GM13976 (cell line): ENCODE measurements at regions not wholly inside any gene's neighbourhood (a gene's known extent, or its start where the extent isn't known, plus 50 kb on each side); places are given as distances from the start of the nearest gene placed in this dataset.

ENCODE experiments used
- DNase-seq: peaks from one replicate; pipeline ENCODE4 v3.0.0; 2012; ENCODE audit warnings: low spot score
- in situ Hi-C: fragments of 300-500 bp; cut with MboI; formaldehyde crosslinking; loops from one replicate; pipeline ENCODE4 v1.12.0; 2022; ENCODE audit warnings: low sequenced_read_pairs, mixed read lengths, inconsistent platforms; ENCODE audit not compliant: unreplicated experiment
- TF ChIP-seq, protein P1 (sequence below): IDR thresholded peaks from 2 replicates; pipeline ENCODE4 v1.5.1; 2012; ENCODE audit warnings: borderline replicate concordance, mild to moderate bottlenecking; ENCODE audit not compliant: insufficient read depth; ENCODE audit errors: extremely low read depth, missing control alignments, control extremely low read depth

- DNase-seq: no peak
- TF ChIP-seq, protein P1, sequence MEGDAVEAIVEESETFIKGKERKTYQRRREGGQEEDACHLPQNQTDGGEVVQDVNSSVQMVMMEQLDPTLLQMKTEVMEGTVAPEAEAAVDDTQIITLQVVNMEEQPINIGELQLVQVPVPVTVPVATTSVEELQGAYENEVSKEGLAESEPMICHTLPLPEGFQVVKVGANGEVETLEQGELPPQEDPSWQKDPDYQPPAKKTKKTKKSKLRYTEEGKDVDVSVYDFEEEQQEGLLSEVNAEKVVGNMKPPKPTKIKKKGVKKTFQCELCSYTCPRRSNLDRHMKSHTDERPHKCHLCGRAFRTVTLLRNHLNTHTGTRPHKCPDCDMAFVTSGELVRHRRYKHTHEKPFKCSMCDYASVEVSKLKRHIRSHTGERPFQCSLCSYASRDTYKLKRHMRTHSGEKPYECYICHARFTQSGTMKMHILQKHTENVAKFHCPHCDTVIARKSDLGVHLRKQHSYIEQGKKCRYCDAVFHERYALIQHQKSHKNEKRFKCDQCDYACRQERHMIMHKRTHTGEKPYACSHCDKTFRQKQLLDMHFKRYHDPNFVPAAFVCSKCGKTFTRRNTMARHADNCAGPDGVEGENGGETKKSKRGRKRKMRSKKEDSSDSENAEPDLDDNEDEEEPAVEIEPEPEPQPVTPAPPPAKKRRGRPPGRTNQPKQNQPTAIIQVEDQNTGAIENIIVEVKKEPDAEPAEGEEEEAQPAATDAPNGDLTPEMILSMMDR: no peak
- in situ Hi-C loops: no loop called here
Measured at GRCh38 chr3:102573483-102574028, 138.7 kb downstream of the ZPLD1 start.

GRCh38 chr3:102574355-102574754, 139.5 kb downstream of the ZPLD1 start:
- in situ Hi-C loops: no loop called here
- TF ChIP-seq, protein P1: no peak
- no peak for DNase-seq

DNA sequence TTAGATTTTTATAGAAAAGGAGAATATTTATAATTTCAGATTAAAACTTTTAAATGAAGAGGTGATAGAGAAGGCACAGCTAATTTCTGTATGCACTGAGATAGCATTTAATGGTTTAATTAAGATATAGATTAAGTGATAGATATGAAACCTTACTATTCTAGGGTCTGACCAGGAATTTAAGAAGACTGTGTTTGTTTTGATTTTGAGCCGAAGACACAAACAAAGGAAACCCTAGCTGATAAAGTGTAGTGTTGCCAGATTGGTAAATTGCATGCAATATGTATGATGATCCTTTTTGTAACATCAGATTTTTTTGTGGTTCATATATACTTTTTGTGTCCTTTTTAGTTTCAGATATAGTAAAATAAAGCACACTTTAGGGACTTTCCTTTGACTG, 141.8 kb downstream of the ZPLD1 start:
- TF ChIP-seq, protein P1: no peak
- in situ Hi-C loops: no loop called here
- DNase-seq: no peak

DNA sequence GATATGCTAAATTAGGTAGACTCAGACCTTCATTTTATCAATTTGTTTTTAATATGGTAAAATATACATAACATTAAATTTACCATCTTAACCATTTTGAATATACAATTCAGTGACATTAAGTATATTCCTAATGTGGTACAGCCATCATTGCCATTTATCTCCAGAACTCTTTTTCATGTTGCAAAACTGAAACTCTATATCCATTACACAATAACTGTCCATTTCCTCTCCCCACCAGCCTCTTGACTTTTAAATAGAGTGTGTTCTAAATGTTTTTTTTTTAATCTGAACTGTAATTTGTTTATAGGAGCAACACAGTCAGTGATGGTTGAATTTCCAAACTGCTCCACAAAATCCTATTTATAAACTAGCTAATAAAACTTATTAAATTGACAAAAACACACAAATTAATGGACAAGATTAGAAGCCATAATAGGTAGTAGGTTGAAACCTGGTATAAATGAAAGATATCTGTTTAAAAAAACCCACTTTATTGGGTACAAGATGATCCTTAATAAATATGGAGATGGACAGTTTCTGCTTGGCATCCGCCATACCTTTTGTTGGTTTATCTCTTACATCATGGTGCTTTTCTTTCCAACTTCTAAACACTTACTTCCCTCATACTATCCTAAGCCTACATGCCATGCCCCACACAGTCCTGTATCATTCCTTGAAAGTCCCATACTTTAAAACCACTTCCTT, 142.4 kb downstream of the ZPLD1 start:
- in situ Hi-C loops: no loop called here
- TF ChIP-seq, protein P1: no peak

GRCh38 chr3:102580760-102581159, 145.9 kb downstream of the ZPLD1 start:
- TF ChIP-seq, protein P1: no peak
- in situ Hi-C loops: no loop called here
- no peak for DNase-seq

More for the DNA sequence above, 142.4 kb downstream of the ZPLD1 start:
- no peak for DNase-seq

- in situ Hi-C loops: no loop called here
- TF ChIP-seq, protein P1: no peak
- no peak for DNase-seq
Measured at GRCh38 chr3:102586485-102586884, 151.7 kb downstream of the ZPLD1 start.
